Large intestine (tissue), 3 donors: ENCODE measurements at regions not wholly inside any gene's neighbourhood (a gene's known extent, or its start where the extent isn't known, plus 50 kb on each side); places are given as distances from the start of the nearest gene placed in this dataset.
"Not testable (repeated sequence)": the region's sequence is repeated elsewhere in the genome, so short reads cannot be mapped to it uniquely, and the experiment has no call there.

Source experiments
- DNase-seq, 2 donors: peaks; one replicate each; pipeline versions ENCODE4 v3.0.0 to v3.0.0-alpha.2; 2013
- H3K27ac ChIP-seq: one replicate; pipeline ENCODE4 v1.5.1; 2013; ENCODE audit warnings: low read length
- H3K27me3 ChIP-seq: 2 replicates; pipeline ENCODE4 v1.6.1; 2013; ENCODE audit warnings: low read length; ENCODE audit not compliant: control insufficient read depth, insufficient read depth
- H3K36me3 ChIP-seq: 2 replicates; pipeline ENCODE4 v1.6.1; 2013; ENCODE audit warnings: low read length; ENCODE audit not compliant: control insufficient read depth, insufficient read depth
- H3K4me1 ChIP-seq: one replicate; pipeline ENCODE4 v1.6.1; 2013; ENCODE audit warnings: low read length; ENCODE audit not compliant: control insufficient read depth, insufficient read depth
- H3K4me3 ChIP-seq: one replicate; pipeline ENCODE4 v1.5.1; 2013; ENCODE audit warnings: low read length
- H3K9me3 ChIP-seq: one replicate; pipeline ENCODE4 v1.6.1; 2013; ENCODE audit warnings: mild to moderate bottlenecking, low read depth, low read length, moderate library complexity; ENCODE audit not compliant: control insufficient read depth
- WGBS: methylation state at CpG from one replicate; pipeline ENCODE4 v1.1.5; 2013; ENCODE audit warnings: low lambda C conversion rate; ENCODE audit not compliant: insufficient coverage; 5-methylcytosine and 5-hydroxymethylcytosine counted together

GRCh38 chr14:48075487-48075886 is 400.1 kb upstream of the MDGA2 start:
- WGBS, result 82% methylated on average over 1 of the region's 1 CpG
- H3K27ac ChIP-seq, result no peak overlapping the region
- no peaks in the 10 kb centered on the region for H3K9me3 ChIP-seq
- no peaks in the 10 kb centered on the region for H3K27me3 ChIP-seq
- H3K4me1 ChIP-seq, result no peaks in the 10 kb centered on the region
- no peak for DNase-seq
- H3K36me3 ChIP-seq, result no peaks in the 10 kb centered on the region
- H3K4me3 ChIP-seq, result no peak overlapping the region

- H3K36me3 ChIP-seq, result no peaks in the 10 kb centered on the region
- no peaks in the 10 kb centered on the region for H3K9me3 ChIP-seq
- no CpG with 5 or more reads among the region's 1 CpG for WGBS
- no peak overlapping the region for H3K27ac ChIP-seq
- no peak overlapping the region for H3K4me3 ChIP-seq
- no peaks in the 10 kb centered on the region for H3K4me1 ChIP-seq
- H3K27me3 ChIP-seq, result no peaks in the 10 kb centered on the region
- no peak for DNase-seq
Observed at GRCh38 chr14:48052973-48053372, 377.6 kb upstream of the MDGA2 start.

GRCh38 chr14:48035836-48036235 is 360.4 kb upstream of the MDGA2 start:
- Histone ChIP-seq H3K27me3 (no peaks in the 10 kb centered on the region), H3K9me3 (no peaks in the 10 kb centered on the region), H3K27ac (no peak overlapping the region), H3K4me3 (no peak overlapping the region), H3K36me3 (no peaks in the 10 kb centered on the region), H3K4me1 (no peaks in the 10 kb centered on the region)
- no peak for DNase-seq
- WGBS, result no CpG with 5 or more reads among the region's 8 CpGs

GRCh38 chr14:48027115-48027514 is 351.7 kb upstream of the MDGA2 start:
- Histone ChIP-seq H3K27me3 (no peaks in the 10 kb centered on the region), H3K36me3 (no peaks in the 10 kb centered on the region), H3K4me1 (no peaks in the 10 kb centered on the region), H3K4me3 (no peak overlapping the region), H3K27ac (no peak overlapping the region), H3K9me3 (no peaks in the 10 kb centered on the region)
- DNase-seq, result no peak
- no CpG with 5 or more reads among the region's 2 CpGs for WGBS

GRCh38 chr14:48023881-48024280 is 348.5 kb upstream of the MDGA2 start:
- H3K27ac ChIP-seq, result no peak overlapping the region
- WGBS, result 100% methylated on average over 2 of the region's 3 CpGs
- no peak for DNase-seq
- H3K27me3 ChIP-seq, result no peaks in the 10 kb centered on the region
- no peak overlapping the region for H3K4me3 ChIP-seq
- no peaks in the 10 kb centered on the region for H3K9me3 ChIP-seq
- no peaks in the 10 kb centered on the region for H3K36me3 ChIP-seq
- H3K4me1 ChIP-seq, result no peaks in the 10 kb centered on the region

GRCh38 chr14:48011484-48011883 is 336.1 kb upstream of the MDGA2 start:
- H3K9me3 ChIP-seq, H3K36me3 ChIP-seq, H3K27me3 ChIP-seq, H3K4me1 ChIP-seq, H3K4me3 ChIP-seq, H3K27ac ChIP-seq: not testable (repeated sequence)
- DNase-seq, result peak in 1 of 2 donors; percentile 5
- 33% methylated on average over 3 of the region's 12 CpGs for WGBS

GRCh38 chr14:48008646-48009045 is 333.2 kb upstream of the MDGA2 start:
- no peak overlapping the region for H3K27ac ChIP-seq
- no peak overlapping the region for H3K4me3 ChIP-seq
- H3K4me1 ChIP-seq, result no peaks in the 10 kb centered on the region
- H3K27me3 ChIP-seq, result no peaks in the 10 kb centered on the region
- no peaks in the 10 kb centered on the region for H3K36me3 ChIP-seq
- no peak for DNase-seq
- H3K9me3 ChIP-seq, result no peaks in the 10 kb centered on the region

GRCh38 chr14:48005986-48006385 is 330.6 kb upstream of the MDGA2 start:
- no peaks in the 10 kb centered on the region for H3K27me3 ChIP-seq
- no CpG with 5 or more reads among the region's 1 CpG for WGBS
- no peak overlapping the region for H3K4me3 ChIP-seq
- H3K4me1 ChIP-seq, result no peaks in the 10 kb centered on the region
- no peak overlapping the region for H3K27ac ChIP-seq
- H3K9me3 ChIP-seq, result no peaks in the 10 kb centered on the region
- no peaks in the 10 kb centered on the region for H3K36me3 ChIP-seq
- no peak for DNase-seq

GRCh38 chr14:47993883-47994282 is 318.5 kb upstream of the MDGA2 start:
- no peak for DNase-seq
- Histone ChIP-seq H3K27ac (no peak overlapping the region), H3K27me3 (no peaks in the 10 kb centered on the region), H3K4me3 (no peak overlapping the region), H3K9me3 (no peaks in the 10 kb centered on the region), H3K36me3 (no peaks in the 10 kb centered on the region), H3K4me1 (no peaks in the 10 kb centered on the region)

- Histone ChIP-seq H3K27me3 (no peaks in the 10 kb centered on the region), H3K4me1 (no peaks in the 10 kb centered on the region), H3K27ac (no peak overlapping the region), H3K36me3 (no peaks in the 10 kb centered on the region), H3K4me3 (no peak overlapping the region), H3K9me3 (no peaks in the 10 kb centered on the region)
- DNase-seq, result no peak
- WGBS, result 91% methylated on average over 2 of the region's 2 CpGs
Observed at GRCh38 chr14:47988175-47988574, 312.8 kb upstream of the MDGA2 start.

- Histone ChIP-seq H3K9me3 (no peaks in the 10 kb centered on the region), H3K27me3 (no peaks in the 10 kb centered on the region), H3K27ac (no peak overlapping the region), H3K36me3 (no peaks in the 10 kb centered on the region), H3K4me1 (no peaks in the 10 kb centered on the region), H3K4me3 (no peak overlapping the region)
- DNase-seq, result no peak
Observed at GRCh38 chr14:47978871-47979270, 303.5 kb upstream of the MDGA2 start.
